ENCODE measurements at regions not wholly inside any gene's neighbourhood (a gene's known extent, or its start where the extent isn't known, plus 50 kb on each side); places are given as distances from the start of the nearest gene placed in this dataset.
"Not testable (repeated sequence)": the region's sequence is repeated elsewhere in the genome, so short reads cannot be mapped to it uniquely, and the experiment has no call there.

DNA sequence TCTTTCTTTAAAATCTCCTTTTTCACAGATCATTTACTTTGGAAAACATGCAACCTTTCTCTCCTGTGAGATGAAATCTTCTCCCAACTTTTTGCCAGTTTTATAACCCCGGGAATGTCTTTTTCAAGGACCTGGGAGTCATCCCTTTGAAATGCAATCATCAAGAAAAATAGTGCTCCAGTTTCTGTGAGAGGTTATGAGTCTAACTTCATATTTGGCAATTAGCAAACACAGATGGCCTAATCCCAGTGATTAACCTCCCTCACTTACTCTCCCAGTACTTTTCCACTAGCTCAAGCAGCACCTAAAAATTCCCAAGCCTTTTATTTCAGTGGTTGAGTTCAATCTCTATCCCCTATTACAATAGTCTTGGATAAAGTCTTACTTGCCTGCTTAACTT, 185.8 kb upstream of the TMEM106B start:
- H3K27ac ChIP-seq: no peak overlapping the region
- no peaks in the 10 kb centered on the region for H3K27me3 ChIP-seq
- H3K4me1 ChIP-seq: no peaks in the 10 kb centered on the region
- TF ChIP-seq, protein P1, sequence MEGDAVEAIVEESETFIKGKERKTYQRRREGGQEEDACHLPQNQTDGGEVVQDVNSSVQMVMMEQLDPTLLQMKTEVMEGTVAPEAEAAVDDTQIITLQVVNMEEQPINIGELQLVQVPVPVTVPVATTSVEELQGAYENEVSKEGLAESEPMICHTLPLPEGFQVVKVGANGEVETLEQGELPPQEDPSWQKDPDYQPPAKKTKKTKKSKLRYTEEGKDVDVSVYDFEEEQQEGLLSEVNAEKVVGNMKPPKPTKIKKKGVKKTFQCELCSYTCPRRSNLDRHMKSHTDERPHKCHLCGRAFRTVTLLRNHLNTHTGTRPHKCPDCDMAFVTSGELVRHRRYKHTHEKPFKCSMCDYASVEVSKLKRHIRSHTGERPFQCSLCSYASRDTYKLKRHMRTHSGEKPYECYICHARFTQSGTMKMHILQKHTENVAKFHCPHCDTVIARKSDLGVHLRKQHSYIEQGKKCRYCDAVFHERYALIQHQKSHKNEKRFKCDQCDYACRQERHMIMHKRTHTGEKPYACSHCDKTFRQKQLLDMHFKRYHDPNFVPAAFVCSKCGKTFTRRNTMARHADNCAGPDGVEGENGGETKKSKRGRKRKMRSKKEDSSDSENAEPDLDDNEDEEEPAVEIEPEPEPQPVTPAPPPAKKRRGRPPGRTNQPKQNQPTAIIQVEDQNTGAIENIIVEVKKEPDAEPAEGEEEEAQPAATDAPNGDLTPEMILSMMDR (IDR thresholded peaks at IDR 0.05): no peak
- no peak for DNase-seq (ENCODE audit: low spot score)
- no peaks in the 10 kb centered on the region for H3K9me3 ChIP-seq
- H3K36me3 ChIP-seq: no peaks in the 10 kb centered on the region
- no peak overlapping the region for H3K4me3 ChIP-seq

DNA sequence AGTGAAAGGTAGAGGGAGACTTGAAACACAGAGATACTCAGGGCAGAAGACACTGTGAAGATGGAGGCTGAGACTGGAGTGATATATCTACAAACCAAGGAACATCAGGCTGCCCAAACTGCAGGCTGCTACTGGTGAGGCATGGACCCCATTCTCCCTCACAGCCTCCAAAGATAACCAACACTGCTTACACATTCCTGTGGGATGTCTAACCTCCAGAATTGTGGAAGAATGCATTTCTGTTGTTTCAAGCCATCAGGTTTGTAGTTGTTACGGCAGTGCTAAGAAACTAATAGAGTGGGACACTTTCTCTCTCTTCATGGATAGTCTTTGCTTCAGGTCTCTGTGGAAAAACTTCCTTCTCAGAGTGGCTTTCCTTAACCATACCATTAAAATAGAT, 182.6 kb upstream of the TMEM106B start:
- no peaks in the 10 kb centered on the region for H3K27me3 ChIP-seq

DNA sequence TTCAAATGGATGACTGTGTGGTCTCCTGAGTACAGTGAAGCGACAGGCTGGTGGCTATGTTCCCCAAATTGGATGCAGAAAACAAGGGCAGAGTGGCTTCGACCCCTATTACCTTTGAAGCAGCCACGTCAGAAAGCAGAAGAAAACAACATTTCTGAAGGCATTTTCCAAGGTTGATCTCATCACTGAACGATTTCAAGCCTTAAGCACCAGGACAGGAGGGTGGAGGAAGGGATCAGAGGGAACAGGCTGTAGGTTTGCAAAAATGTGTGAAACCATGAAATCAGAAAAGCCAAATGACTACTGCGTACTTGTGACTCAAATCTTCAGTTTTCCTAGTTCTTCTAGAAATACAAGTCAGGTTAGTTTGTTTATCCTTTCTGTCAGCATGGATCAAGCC, 181.0 kb upstream of the TMEM106B start:
- DNase-seq (ENCODE audit: low spot score): no peak

More for the DNA sequence above, 182.6 kb upstream of the TMEM106B start:
- DNase-seq (ENCODE audit: low spot score): no peak
- no peak overlapping the region for H3K4me3 ChIP-seq
- TF ChIP-seq, protein P1 (IDR thresholded peaks at IDR 0.05): no peak
- H3K36me3 ChIP-seq: no peaks in the 10 kb centered on the region
- no peak overlapping the region for H3K27ac ChIP-seq
- H3K9me3 ChIP-seq: no peaks in the 10 kb centered on the region
- H3K4me1 ChIP-seq: no peaks in the 10 kb centered on the region

GRCh38 chr7:12031186-12031585, 179.9 kb upstream of the TMEM106B start:
- Histone ChIP-seq H3K4me3 (no peak overlapping the region), H3K27ac (no peak overlapping the region), H3K27me3 (no peaks in the 10 kb centered on the region), H3K9me3 (no peaks in the 10 kb centered on the region), H3K4me1 (no peaks in the 10 kb centered on the region), H3K36me3 (no peaks in the 10 kb centered on the region)
- DNase-seq (ENCODE audit: low spot score): no peak
- TF ChIP-seq, protein P1 (IDR thresholded peaks at IDR 0.05): no peak

More for the DNA sequence above, 181.0 kb upstream of the TMEM106B start:
- TF ChIP-seq, protein P1 (IDR thresholded peaks at IDR 0.05): no peak
- no peaks in the 10 kb centered on the region for H3K9me3 ChIP-seq
- H3K36me3 ChIP-seq: no peaks in the 10 kb centered on the region
- no peak overlapping the region for H3K4me3 ChIP-seq
- H3K4me1 ChIP-seq: no peaks in the 10 kb centered on the region
- no peak overlapping the region for H3K27ac ChIP-seq
- H3K27me3 ChIP-seq: no peaks in the 10 kb centered on the region

GRCh38 chr7:12031638-12032037, 179.5 kb upstream of the TMEM106B start:
- TF ChIP-seq, protein P1 (IDR thresholded peaks at IDR 0.05): no peak
- no peak for DNase-seq (ENCODE audit: low spot score)
- Histone ChIP-seq H3K4me3 (no peak overlapping the region), H3K27me3 (no peaks in the 10 kb centered on the region), H3K4me1 (no peaks in the 10 kb centered on the region), H3K27ac (no peak overlapping the region), H3K9me3 (no peaks in the 10 kb centered on the region), H3K36me3 (no peaks in the 10 kb centered on the region)

GRCh38 chr7:12032146-12032545, 178.9 kb upstream of the TMEM106B start:
- Histone ChIP-seq H3K27ac (no peak overlapping the region), H3K9me3 (no peaks in the 10 kb centered on the region), H3K4me1 (no peaks in the 10 kb centered on the region), H3K27me3 (no peaks in the 10 kb centered on the region), H3K36me3 (no peaks in the 10 kb centered on the region), H3K4me3 (no peak overlapping the region)
- DNase-seq (ENCODE audit: low spot score): no peak
- TF ChIP-seq, protein P1 (IDR thresholded peaks at IDR 0.05): no peak

GRCh38 chr7:12043457-12043856, 167.6 kb upstream of the TMEM106B start:
- H3K27me3 ChIP-seq; H3K9me3 ChIP-seq; H3K27ac ChIP-seq; H3K4me3 ChIP-seq; H3K4me1 ChIP-seq; H3K36me3 ChIP-seq; DNase-seq (ENCODE audit: low spot score): not testable (repeated sequence)

Measured in right atrium auricular region (tissue), 2 donors.